OCI-LY7 (cell line): ENCODE measurements at regions not wholly inside any gene's neighbourhood (a gene's known extent, or its start where the extent isn't known, plus 50 kb on each side); places are given as distances from the start of the nearest gene placed in this dataset.

Source experiments
- BruUV-seq: library from RNA; stranded (reverse); fragments of 400-500 nt; replicated peaks from 2 replicates; lab custom pipeline; 2021; lab: Mats Ljungman, UMichigan
- CTCF ChIA-PET: fragments of 300-600 bp; sonication (Branson Sonifier 250); formaldehyde crosslinking; loops from one replicate; lab custom pipeline; 2022; ENCODE audit warnings: antibody characterized with exemption; ENCODE audit not compliant: unreplicated experiment; lab: Charles Lee
- POLR2A ChIA-PET: fragments of 300-600 bp; sonication (Branson Sonifier 250); formaldehyde crosslinking; loops from one replicate; lab custom pipeline; 2022; ENCODE audit warnings: antibody characterized with exemption; lab: Charles Lee
- DNase-seq: peaks from one replicate; pipeline ENCODE4 v3.0.0-alpha.2; 2015; ENCODE audit warnings: low spot score
- H2AFZ ChIP-seq: fragments of 200-600 bp; sonication (generic), shearing (Covaris generic); 2 replicates; pipeline ENCODE4 v1.6.1; 2014; ENCODE audit warnings: mild to moderate bottlenecking, antibody characterized with exemption, low read length, moderate library complexity
- H3K27ac ChIP-seq: fragments of 200-600 bp; sonication (generic); 2 replicates; pipeline ENCODE4 v1.5.1; 2014; ENCODE audit warnings: mixed run types, low read depth, mild to moderate bottlenecking, moderate library complexity, low read length, inconsistent platforms; ENCODE audit not compliant: poor library complexity, severe bottlenecking
- H3K36me3 ChIP-seq: fragments of 200-600 bp; sonication (generic); 2 replicates; pipeline ENCODE4 v1.6.1; 2014; ENCODE audit warnings: mild to moderate bottlenecking, antibody characterized with exemption, low read length, moderate library complexity, mixed read lengths; ENCODE audit not compliant: insufficient read depth
- H3K4me1 ChIP-seq: fragments of 200-600 bp; sonication (generic); 2 replicates; pipeline ENCODE4 v1.5.1; 2014; ENCODE audit warnings: mild to moderate bottlenecking, low read length; ENCODE audit not compliant: insufficient read depth, poor library complexity, severe bottlenecking
- H3K4me2 ChIP-seq: fragments of 200-600 bp; sonication (generic); 2 replicates; pipeline ENCODE4 v1.6.1; 2014; ENCODE audit warnings: mild to moderate bottlenecking, low read length
- H3K4me3 ChIP-seq: fragments of 200-600 bp; sonication (generic); 2 replicates; pipeline ENCODE4 v1.5.1; 2014; ENCODE audit warnings: mild to moderate bottlenecking, low read depth, low read length; ENCODE audit not compliant: poor library complexity, severe bottlenecking
- H3K79me2 ChIP-seq: fragments of 200-600 bp; sonication (generic); 2 replicates; pipeline ENCODE4 v1.6.1; 2016; ENCODE audit warnings: low read depth, mild to moderate bottlenecking, low read length, moderate library complexity, mixed read lengths; ENCODE audit not compliant: insufficient read depth
- H3K9me2 ChIP-seq: fragments of 200-600 bp; sonication (generic); 2 replicates; pipeline ENCODE4 v1.6.1; 2016; ENCODE audit warnings: mild to moderate bottlenecking, low read length, mixed read lengths; ENCODE audit not compliant: insufficient read depth
- H3K9me3 ChIP-seq: fragments of 200-600 bp; sonication (generic); 2 replicates; pipeline ENCODE4 v1.6.1; 2014; ENCODE audit warnings: mild to moderate bottlenecking, mixed run types, low read length, mixed read lengths
- H4K20me1 ChIP-seq: fragments of 200-600 bp; sonication (generic); 2 replicates; pipeline ENCODE4 v1.6.1; 2014; ENCODE audit warnings: mild to moderate bottlenecking, antibody characterized with exemption, low read length, moderate library complexity, mixed read lengths; ENCODE audit not compliant: insufficient read depth
- EZH2phosphoT487 ChIP-seq: fragments of 200-600 bp; sonication (generic); IDR thresholded peaks from 2 replicates; pipeline ENCODE4 v1.6.1; 2018; ENCODE audit warnings: low read depth, borderline replicate concordance, mild to moderate bottlenecking, mixed run types, antibody characterized with exemption, low read length, moderate library complexity, mixed read lengths
- intact Hi-C: fragments of 100-400 bp; cut with micrococcal nuclease; formaldehyde crosslinking; loops from one replicate; pipeline ENCODE4 v1.10.0; 2022; ENCODE audit not compliant: unreplicated experiment
- TF ChIP-seq, protein P1 (sequence below): fragments of 200-600 bp; sonication (generic); conservative IDR thresholded peaks from 2 replicates; pipeline ENCODE4 v1.5.1; 2014; ENCODE audit warnings: mild to moderate bottlenecking, antibody characterized with exemption, low read length, moderate library complexity, mixed read lengths

DNA sequence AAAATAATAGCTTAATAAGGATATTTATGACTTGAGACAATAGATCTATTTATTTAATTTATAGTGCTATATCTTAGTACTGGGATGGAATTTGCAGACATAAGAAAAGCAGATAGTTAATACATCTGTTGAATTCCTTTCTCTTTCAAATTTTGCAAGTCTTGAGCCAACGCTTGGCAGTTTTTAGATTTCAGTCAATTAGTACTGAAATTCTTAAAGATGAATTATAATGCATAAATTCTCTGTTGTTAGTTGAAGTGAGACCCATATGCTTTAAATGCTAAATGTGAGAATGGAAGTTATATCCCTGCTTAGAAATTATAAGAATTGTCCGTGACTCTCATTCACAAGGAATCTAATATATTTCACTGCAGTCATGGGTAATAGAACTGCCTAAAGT lies 225.1 kb upstream of the ADGRB3 start:
- no peak for TF ChIP-seq EZH2phosphoT487
- TF ChIP-seq, protein P1, sequence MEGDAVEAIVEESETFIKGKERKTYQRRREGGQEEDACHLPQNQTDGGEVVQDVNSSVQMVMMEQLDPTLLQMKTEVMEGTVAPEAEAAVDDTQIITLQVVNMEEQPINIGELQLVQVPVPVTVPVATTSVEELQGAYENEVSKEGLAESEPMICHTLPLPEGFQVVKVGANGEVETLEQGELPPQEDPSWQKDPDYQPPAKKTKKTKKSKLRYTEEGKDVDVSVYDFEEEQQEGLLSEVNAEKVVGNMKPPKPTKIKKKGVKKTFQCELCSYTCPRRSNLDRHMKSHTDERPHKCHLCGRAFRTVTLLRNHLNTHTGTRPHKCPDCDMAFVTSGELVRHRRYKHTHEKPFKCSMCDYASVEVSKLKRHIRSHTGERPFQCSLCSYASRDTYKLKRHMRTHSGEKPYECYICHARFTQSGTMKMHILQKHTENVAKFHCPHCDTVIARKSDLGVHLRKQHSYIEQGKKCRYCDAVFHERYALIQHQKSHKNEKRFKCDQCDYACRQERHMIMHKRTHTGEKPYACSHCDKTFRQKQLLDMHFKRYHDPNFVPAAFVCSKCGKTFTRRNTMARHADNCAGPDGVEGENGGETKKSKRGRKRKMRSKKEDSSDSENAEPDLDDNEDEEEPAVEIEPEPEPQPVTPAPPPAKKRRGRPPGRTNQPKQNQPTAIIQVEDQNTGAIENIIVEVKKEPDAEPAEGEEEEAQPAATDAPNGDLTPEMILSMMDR, result no peak
- Histone ChIP-seq H3K9me3 (no peaks in the 10 kb centered on the region), H2AFZ (no peak overlapping the region), H3K4me2 (no peak overlapping the region), H4K20me1 (no peaks in the 10 kb centered on the region), H3K9me2 (no peaks in the 10 kb centered on the region), H3K36me3 (no peaks in the 10 kb centered on the region), H3K4me1 (no peaks in the 10 kb centered on the region), H3K79me2 (no peaks in the 10 kb centered on the region), H3K4me3 (no peak overlapping the region), H3K27ac (no peak overlapping the region)
- DNase-seq, result no peak
- ChIA-PET POLR2A (interaction anchor here (1.1 kb wide), 1 partner anchor 66 kb away, joined by 3 read pairs; no protein-coding TSS in a partner anchor), CTCF (no interaction called here)
- BruUV-seq, result no TSS peak
- intact Hi-C loops, result no loop called here

DNA sequence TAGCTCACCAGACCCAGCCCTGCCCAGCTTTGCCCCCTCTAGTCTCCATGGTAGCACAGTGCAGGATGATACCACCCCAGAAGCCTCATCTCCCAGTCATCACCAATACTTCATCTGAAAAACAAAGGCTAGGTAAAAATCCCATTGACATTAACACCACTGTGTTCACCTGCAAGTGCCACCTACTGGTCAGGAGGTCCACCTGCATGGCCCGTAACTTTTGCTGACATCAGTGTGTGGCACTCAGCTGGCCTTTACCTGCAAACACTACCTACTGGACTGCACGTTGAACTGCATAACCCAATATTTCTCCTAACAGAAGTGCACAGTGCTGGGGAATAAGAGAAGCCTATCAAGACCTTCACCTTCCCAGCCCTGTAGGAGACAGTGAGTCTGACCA lies 234.7 kb upstream of the ADGRB3 start:
- no peak for TF ChIP-seq EZH2phosphoT487
- TF ChIP-seq, protein P1, result peak; percentile 65
- Histone ChIP-seq H3K27ac (no peak overlapping the region), H3K79me2 (no peaks in the 10 kb centered on the region), H3K9me3 (no peaks in the 10 kb centered on the region), H3K4me1 (no peaks in the 10 kb centered on the region), H4K20me1 (no peaks in the 10 kb centered on the region), H3K9me2 (no peaks in the 10 kb centered on the region), H3K4me2 (no peak overlapping the region), H3K4me3 (no peak overlapping the region), H3K36me3 (no peaks in the 10 kb centered on the region), H2AFZ (no peak overlapping the region)
- intact Hi-C loops, result no loop called here
- BruUV-seq, result no TSS peak
- POLR2A ChIA-PET, result no interaction called here
- DNase-seq, result no peak
- CTCF ChIA-PET, result no interaction called here

DNA sequence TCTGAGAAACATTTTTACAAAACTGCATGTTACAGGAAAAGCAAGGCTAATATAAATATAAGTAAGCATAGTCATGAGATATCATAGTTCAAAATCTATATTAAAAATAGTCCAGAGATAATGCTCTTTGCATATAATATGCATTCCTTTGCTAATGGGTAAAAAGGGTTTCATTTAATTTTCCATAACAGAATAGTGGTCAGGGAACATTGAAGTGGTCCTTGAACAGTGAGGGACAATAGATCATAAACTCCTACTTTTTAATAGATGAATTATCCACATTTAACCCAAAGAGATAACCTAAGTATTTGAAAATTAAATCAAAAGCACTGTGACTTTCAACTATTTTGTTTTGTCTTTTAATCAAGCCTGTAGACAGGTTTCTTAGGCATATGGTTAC lies 243.1 kb upstream of the ADGRB3 start:
- CTCF ChIA-PET, result no interaction called here
- intact Hi-C loops, result no loop called here
- H3K4me3 ChIP-seq, result no peak overlapping the region
- no peak for TF ChIP-seq EZH2phosphoT487
- TF ChIP-seq, protein P1, result no peak
- H3K36me3 ChIP-seq, result no peaks in the 10 kb centered on the region
- no peaks in the 10 kb centered on the region for H3K79me2 ChIP-seq
- no peaks in the 10 kb centered on the region for H3K9me2 ChIP-seq
- no TSS peak for BruUV-seq
- H3K4me1 ChIP-seq, result no peaks in the 10 kb centered on the region
- POLR2A ChIA-PET, result no interaction called here
- H3K9me3 ChIP-seq, result no peaks in the 10 kb centered on the region
- no peak overlapping the region for H3K27ac ChIP-seq
- H3K4me2 ChIP-seq, result no peak overlapping the region
- no peak for DNase-seq
- H2AFZ ChIP-seq, result no peak overlapping the region
- no peaks in the 10 kb centered on the region for H4K20me1 ChIP-seq
